AG04450 (cell line): ENCODE measurements at regions not wholly inside any gene's neighbourhood (a gene's known extent, or its start where the extent isn't known, plus 50 kb on each side); places are given as distances from the start of the nearest gene placed in this dataset.

Experiments
- CTCF ChIA-PET: fragments of 300-600, 350-600 bp; formaldehyde crosslinking; extraction: SDS; loops from one replicate; lab custom pipeline; 2022; ENCODE audit warnings: antibody characterized with exemption, inconsistent platforms; lab: Charles Lee
- POLR2A ChIA-PET: fragments of 350-600 bp; formaldehyde crosslinking; extraction: SDS; loops from one replicate; lab custom pipeline; 2021; ENCODE audit warnings: antibody characterized with exemption, inconsistent platforms; lab: Yijun Ruan, JAX
- DNase-seq: peaks from one replicate; pipeline ENCODE4 v3.0.0-alpha.2; 2011; ENCODE audit warnings: low read depth, low spot score
- H3K27ac ChIP-seq: one replicate; pipeline ENCODE4 v1.5.1; 2012; ENCODE audit warnings: low read depth, low read length, control low read depth
- H3K27me3 ChIP-seq: one replicate; pipeline ENCODE4 v1.6.0; 2012; ENCODE audit warnings: low read length; ENCODE audit not compliant: control insufficient read depth, insufficient read depth
- H3K4me3 ChIP-seq: 2 replicates; pipeline ENCODE4 v1.5.1; 2011; ENCODE audit warnings: mild to moderate bottlenecking, low read depth, low read length, control low read depth
- H3K9me3 ChIP-seq: 2 replicates; pipeline ENCODE4 v1.5.1; 2012; ENCODE audit warnings: low read length; ENCODE audit not compliant: control insufficient read depth, insufficient read depth
- TF ChIP-seq, protein P1 (sequence below): IDR thresholded peaks from 2 replicates; pipeline ENCODE4 v1.5.1; 2011; ENCODE audit warnings: low read depth, low read length, control low read depth, inconsistent platforms

DNA sequence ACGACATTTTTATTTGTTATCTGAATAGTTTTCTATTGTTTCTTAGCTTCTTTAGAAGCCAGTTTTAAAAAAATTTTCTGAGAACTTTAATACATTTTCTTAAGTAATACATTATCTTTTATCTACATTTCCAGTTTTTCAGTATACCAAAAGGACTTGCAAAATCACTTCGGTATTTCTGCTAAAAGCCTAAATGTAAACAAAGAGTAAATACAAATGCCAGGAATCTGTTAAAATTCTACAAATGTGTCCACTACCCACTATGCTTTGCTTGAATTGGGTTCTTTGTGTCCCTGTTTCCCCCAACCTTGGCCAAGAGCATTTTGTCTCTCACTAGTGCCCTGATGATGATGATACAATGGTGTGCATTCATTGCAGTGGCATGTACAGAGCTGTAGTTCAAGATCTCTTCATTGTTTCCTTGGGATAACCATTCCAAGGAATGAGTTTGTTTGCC, 611.2 kb downstream of the NR2F1-AS1 start:
- Histone ChIP-seq H3K27ac (no peak overlapping the region), H3K4me3 (no peak overlapping the region), H3K9me3 (no peaks in the 10 kb centered on the region), H3K27me3 (no peaks in the 10 kb centered on the region)
- ChIA-PET CTCF (interaction anchor here (1.2 kb wide), 1 partner anchor 24 kb away, joined by 3 read pairs; no protein-coding TSS in a partner anchor), POLR2A (interaction anchor here (0.7 kb wide), 1 partner anchor 166 kb away, joined by 3 read pairs; no protein-coding TSS in a partner anchor)
- no peak for DNase-seq
- TF ChIP-seq, protein P1, sequence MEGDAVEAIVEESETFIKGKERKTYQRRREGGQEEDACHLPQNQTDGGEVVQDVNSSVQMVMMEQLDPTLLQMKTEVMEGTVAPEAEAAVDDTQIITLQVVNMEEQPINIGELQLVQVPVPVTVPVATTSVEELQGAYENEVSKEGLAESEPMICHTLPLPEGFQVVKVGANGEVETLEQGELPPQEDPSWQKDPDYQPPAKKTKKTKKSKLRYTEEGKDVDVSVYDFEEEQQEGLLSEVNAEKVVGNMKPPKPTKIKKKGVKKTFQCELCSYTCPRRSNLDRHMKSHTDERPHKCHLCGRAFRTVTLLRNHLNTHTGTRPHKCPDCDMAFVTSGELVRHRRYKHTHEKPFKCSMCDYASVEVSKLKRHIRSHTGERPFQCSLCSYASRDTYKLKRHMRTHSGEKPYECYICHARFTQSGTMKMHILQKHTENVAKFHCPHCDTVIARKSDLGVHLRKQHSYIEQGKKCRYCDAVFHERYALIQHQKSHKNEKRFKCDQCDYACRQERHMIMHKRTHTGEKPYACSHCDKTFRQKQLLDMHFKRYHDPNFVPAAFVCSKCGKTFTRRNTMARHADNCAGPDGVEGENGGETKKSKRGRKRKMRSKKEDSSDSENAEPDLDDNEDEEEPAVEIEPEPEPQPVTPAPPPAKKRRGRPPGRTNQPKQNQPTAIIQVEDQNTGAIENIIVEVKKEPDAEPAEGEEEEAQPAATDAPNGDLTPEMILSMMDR = no peak

DNA sequence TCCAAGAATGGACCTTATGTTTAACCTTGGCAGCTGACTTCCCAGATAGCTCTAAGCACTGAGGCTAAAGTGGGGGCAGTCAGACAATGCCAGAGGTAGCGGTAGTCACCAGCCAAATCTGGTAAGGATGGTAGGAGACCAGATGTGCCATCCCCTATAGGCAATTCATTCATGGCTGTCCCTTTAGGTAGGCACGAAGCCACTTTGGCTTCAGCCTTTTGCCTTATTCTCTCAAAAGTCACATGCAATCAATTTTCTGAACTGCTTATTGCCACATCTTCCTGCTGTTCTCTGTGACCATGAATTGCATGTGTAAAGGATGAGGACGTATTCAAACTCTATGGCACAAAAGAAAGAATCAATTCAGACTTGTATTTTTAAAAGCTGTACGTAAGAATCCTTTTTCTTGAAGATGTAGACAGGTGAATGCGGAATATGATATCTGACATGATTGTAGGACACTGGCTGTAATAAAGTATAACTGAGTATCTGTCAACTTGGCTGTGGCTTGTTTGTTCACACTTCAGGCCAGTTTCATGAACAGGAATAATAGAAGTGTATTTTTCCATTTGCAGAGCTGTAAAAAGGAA, 611.7 kb downstream of the NR2F1-AS1 start:
- no peak for DNase-seq
- Histone ChIP-seq H3K4me3 (no peak overlapping the region), H3K9me3 (no peaks in the 10 kb centered on the region), H3K27me3 (no peaks in the 10 kb centered on the region), H3K27ac (no peak overlapping the region)
- CTCF ChIA-PET = no interaction called here
- POLR2A ChIA-PET = no interaction called here
- TF ChIP-seq, protein P1 = no peak

DNA sequence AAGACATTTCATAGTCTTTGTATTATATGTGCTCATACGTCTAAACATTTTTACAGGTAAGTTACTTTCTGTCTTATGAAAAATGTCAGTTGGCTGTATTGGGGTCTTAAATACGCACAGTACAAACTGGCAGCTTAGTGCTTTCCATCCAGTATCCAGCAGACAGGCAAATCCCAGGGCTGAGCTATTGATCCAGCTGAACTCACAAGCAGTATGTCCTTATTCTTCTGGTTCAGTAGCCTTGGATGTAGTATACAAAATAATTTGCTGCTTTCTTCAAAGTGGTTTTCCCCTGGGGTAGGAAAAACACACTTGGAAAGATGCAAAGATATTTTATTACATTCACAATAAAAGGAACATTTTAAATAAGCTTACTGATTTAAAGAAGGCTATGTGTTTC, 617.2 kb downstream of the NR2F1-AS1 start:
- no peak for DNase-seq
- TF ChIP-seq, protein P1 = no peak
- H3K27ac ChIP-seq = no peak overlapping the region

DNA sequence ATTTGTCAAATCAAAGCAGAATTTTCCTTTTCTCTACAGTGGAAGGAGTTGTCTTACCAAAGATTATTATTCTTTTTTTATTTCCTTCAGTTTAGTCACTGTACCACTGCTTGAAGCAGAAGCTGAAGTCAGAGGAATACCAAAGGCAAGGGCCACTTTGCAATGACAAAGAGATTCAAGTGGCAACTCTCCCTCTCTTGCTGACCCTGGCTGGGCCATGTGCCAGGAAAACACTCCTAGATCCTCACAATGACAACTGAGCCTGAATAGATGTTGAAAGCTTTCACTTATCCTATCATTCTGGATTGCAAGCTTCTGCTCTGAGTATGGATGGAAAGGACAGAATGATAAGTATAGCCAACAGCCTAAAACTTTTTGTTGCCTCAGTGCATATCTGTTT, 618.3 kb downstream of the NR2F1-AS1 start:
- CTCF ChIA-PET = no interaction called here

More for the DNA sequence above, 617.2 kb downstream of the NR2F1-AS1 start:
- ChIA-PET CTCF (no interaction called here), POLR2A (interaction anchor here (0.7 kb wide), 1 partner anchor 99 kb away, joined by 3 read pairs; no protein-coding TSS in a partner anchor)
- no peaks in the 10 kb centered on the region for H3K9me3 ChIP-seq
- H3K27me3 ChIP-seq = no peaks in the 10 kb centered on the region
- no peak overlapping the region for H3K4me3 ChIP-seq

DNA sequence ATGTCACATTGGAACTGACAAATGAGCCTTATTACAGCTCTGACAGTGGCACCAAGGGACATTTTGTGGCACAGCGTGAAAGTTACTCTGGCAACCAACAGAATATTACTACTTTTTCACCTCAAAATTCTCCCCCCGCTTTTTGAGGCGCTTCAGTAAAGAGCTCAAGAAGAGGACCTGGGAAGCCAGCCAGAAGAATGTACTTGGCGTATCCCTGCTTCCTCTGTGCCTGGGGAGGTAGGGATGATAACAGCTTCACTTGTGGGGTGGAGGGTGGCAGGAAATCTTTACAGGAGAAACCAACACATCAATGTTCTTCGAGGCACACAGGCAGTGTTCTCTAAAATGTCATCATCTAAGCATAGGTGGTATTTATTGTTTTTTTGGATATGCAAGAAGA, 624.1 kb downstream of the NR2F1-AS1 start:
- TF ChIP-seq, protein P1 = no peak
- ChIA-PET POLR2A (no interaction called here), CTCF (no interaction called here)
- Histone ChIP-seq H3K27ac (no peak overlapping the region), H3K27me3 (no peaks in the 10 kb centered on the region), H3K9me3 (peaks cover 7% of the 10 kb centered on the region; the same call in 1 of the 2 replicates), H3K4me3 (no peak overlapping the region)
- no peak for DNase-seq

More for the DNA sequence above, 618.3 kb downstream of the NR2F1-AS1 start:
- no peak for DNase-seq
- Histone ChIP-seq H3K27ac (no peak overlapping the region), H3K9me3 (no peaks in the 10 kb centered on the region), H3K4me3 (no peak overlapping the region), H3K27me3 (no peaks in the 10 kb centered on the region)
- POLR2A ChIA-PET = no interaction called here
- TF ChIP-seq, protein P1 = no peak
